Ovary (tissue), 3 donors: ENCODE measurements at regions not wholly inside any gene's neighbourhood (a gene's known extent, or its start where the extent isn't known, plus 50 kb on each side); places are given as distances from the start of the nearest gene placed in this dataset.

Experiments
- EP300 ChIP-seq: sonication (generic); formaldehyde crosslinking; IDR thresholded peaks from one replicate; pipeline ENCODE4 v1.6.1; 2017; ENCODE audit warnings: antibody characterized with exemption
- POLR2A ChIP-seq: fragments of 450-650 bp; IDR thresholded peaks from one replicate; pipeline ENCODE4 v1.6.1; 2017; ENCODE audit warnings: antibody characterized with exemption, mild to moderate bottlenecking, moderate library complexity
- TF ChIP-seq, protein P1 (sequence below), 3 donors: fragments of 450-650 bp in 2 of 3; fragments of 200-600 bp in 1 of 3; IDR thresholded peaks; one replicate each; pipeline versions ENCODE4 v1.5.1 to v1.8.0; 2016 to 2022; ENCODE audit warnings: antibody characterized with exemption in 3 of 3, mild to moderate bottlenecking in 1 of 3
- donor health status: DM: no; HTN: no; CAD: no.

DNA sequence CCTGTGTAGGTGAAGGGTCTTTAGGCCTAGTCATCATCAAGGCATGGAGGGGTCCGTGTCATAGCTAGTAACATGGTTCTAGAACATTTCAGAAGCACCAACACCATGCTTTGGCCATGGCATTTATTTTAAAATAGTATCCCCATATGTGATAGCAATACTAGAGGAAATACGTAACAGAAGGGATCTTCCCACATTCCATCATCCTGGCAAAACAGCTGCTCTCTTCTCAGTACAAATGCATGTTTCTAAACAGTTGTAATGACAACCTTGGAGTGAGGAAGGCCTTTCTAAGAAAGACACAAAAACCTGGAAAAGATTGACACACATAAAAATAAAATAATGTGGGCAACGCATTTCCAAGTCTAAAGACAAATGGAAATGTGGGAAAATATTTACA is 97.6 kb downstream of the GADD45G start:
- TF ChIP-seq, protein P1, sequence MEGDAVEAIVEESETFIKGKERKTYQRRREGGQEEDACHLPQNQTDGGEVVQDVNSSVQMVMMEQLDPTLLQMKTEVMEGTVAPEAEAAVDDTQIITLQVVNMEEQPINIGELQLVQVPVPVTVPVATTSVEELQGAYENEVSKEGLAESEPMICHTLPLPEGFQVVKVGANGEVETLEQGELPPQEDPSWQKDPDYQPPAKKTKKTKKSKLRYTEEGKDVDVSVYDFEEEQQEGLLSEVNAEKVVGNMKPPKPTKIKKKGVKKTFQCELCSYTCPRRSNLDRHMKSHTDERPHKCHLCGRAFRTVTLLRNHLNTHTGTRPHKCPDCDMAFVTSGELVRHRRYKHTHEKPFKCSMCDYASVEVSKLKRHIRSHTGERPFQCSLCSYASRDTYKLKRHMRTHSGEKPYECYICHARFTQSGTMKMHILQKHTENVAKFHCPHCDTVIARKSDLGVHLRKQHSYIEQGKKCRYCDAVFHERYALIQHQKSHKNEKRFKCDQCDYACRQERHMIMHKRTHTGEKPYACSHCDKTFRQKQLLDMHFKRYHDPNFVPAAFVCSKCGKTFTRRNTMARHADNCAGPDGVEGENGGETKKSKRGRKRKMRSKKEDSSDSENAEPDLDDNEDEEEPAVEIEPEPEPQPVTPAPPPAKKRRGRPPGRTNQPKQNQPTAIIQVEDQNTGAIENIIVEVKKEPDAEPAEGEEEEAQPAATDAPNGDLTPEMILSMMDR (IDR thresholded peaks at IDR 0.05) = no peak
- TF ChIP-seq POLR2A = no peak
- TF ChIP-seq EP300 = no peak
